UCSD-AML1 (cell line): ENCODE measurements at regions not wholly inside any gene's neighbourhood (a gene's known extent, or its start where the extent isn't known, plus 50 kb on each side); places are given as distances from the start of the nearest gene placed in this dataset.
"Not testable (repeated sequence)": the region's sequence is repeated elsewhere in the genome, so short reads cannot be mapped to it uniquely, and the experiment has no call there.

Experiments used
- DNase-seq: peaks from one replicate; lab custom pipeline; 2025; ENCODE audit not compliant: unreplicated experiment; lab: John Stamatoyannopoulos, UW

DNA sequence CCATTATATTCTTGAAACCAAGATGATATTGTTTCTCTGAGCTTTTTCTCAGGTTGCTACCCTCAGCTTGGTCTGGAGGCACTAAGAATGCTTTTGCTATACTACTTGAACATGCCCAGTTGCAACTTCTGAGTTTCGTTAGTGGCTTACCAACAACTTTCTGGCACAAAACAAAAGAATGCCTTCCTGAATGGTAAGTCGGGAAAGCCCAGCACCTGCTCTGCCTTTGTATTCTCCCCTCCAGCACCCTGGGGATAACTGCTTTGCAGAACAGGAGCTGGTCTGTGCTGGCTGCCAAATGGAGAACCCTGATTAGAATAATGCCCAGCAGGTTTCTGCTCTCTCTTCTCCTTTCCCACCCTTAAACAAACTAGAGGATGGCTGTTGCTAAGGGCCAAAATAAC is 149.3 kb downstream of the TGFB2 start:
- no peak for DNase-seq

DNA sequence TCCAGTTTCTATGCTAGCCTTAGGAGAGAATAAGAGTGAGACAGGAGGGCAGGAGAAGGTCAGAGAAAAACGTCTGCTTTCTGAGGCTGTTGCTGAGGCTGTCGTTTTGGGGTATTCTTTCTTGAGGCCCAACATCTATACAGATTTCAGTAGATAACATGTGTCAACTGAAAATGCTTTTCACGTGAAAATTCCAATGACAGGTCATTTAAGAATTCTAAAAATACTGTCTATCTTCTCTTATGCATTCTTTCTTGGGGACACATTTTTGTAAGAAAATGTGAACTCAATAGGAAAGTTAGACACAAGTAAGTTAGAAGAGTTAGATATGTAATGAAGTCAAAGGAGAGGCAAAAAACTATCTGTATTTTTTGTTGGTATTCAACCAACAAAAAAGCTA is 150.8 kb downstream of the TGFB2 start:
- DNase-seq, result no peak

DNA sequence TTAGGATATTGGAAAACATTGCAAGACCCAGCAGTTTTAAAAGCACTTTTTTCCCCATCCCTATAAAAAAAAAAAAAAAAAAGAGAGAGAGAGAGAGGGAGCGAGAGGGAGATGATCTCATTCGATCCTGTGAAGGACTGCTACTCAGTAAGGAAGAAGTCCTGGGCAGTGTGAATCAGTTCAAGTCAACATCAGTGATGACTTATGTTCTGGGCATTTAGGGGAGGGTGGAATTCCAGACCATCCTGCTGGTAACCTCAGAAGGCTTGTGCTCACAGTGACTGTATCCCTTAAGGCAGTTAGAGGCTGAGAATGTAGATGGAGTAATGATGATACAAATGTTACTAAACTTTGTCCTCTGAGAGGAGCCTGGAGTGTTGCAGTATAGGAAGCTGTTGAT is 151.4 kb downstream of the TGFB2 start:
- no peak for DNase-seq

DNA sequence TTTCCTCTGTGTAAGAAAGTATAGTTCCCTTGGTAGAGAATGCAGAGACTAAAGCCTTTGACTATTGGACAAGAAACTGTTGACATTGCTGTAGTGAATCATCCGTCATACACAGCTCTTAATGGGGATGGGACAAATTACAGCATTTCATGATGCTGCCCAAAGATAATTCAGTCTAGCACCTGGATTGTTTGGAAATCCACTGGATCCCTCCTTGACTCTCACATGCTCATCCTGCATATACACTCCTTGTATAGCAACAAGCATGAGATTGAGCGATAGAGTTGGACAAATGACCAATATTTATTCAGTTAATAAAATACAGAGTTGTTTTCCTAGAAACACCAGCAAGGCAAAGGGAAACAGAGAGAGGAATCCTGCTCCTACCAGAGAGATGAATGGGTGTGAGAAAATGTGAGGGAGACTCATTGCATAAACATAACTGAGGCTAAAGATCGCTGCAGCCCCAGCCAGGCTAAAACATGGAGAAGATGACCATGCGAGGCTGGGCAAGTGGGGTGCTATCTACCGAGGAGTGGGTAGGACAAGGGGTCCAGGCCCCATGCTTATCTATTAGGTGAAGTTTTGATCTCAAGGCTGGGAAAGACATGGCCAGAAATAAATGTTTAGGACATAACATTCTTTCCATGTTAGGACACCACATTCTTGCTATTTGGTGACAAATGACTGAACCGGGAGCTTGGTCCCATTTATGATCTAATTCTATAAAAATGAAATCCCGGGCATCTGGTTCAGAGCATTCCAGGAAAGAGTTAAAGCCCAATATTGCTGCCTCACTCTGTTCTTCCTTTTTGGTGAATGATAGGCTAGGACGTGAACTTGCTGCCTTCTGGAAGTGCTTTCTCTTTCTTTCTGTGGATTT is 153.2 kb downstream of the TGFB2 start:
- DNase-seq, result no peak

DNA sequence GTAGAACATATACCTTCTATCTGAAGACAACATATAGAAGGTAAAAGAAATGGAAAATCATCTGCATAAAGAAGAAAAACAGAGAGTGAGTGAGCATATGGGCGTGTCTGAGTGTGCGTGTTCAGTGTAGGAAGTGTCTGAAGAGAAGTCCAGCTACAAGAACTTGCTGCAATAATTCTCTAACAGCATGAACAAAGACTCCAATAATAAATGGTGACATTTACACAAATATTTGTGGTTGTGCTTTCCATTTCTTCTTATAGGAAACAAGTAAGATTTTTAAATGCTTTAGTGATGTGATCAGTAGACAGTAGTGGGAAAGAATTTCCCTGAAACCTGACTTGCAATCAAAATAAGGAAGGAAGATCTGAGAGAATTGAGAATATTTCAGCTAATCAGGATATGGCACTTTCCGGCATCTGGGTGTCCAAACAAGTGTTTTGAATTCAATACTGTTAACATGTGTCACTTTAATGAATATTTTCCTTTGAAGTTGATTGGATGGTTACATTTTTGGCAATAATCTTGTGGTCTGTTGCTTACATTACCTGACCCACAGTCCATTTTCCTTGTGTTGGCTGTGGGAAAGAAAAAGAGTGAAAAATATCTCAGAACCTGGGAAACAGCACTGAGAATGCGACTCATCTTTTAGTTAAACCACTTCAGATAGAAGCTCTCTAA is 154.0 kb downstream of the TGFB2 start:
- DNase-seq, result no peak

DNA sequence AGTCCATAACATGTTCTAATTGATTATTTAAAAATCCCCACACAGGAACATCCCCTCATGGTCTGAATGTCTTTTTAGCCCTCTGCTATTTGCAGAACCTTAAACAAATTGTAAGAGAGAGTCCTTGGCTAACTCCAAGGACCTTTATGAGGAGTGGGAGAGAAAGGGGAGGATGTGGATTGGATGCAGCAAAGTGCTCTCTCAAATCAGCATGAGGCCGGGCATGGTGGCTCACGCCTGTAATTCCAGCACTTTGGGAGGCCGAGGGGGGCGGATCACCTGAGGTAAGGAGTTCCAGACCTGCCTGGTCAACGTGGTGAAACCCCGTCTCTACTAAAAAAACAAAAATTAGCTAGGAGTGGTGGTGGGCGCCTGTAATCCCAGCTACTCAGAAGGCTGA is 154.8 kb downstream of the TGFB2 start:
- no peak for DNase-seq

DNA sequence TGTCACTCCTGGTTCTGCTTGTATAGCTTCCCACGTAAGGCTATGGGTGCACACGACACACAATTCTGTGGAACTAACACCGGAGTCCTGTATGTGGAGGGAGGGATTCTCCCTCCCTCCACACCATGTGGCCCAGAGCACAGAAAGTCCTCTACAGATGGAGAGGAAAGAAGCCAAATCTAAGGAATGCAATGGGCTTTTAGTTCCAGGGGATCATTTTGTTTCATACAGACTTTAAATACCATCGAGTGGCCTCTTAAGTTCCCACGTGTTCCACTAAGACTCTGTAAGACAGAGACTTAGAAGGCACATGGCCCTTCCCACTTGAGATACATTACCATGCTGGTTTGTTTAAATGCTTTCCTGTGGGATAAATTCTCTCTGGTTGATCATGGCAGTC is 156.0 kb downstream of the TGFB2 start:
- DNase-seq, result no peak

DNA sequence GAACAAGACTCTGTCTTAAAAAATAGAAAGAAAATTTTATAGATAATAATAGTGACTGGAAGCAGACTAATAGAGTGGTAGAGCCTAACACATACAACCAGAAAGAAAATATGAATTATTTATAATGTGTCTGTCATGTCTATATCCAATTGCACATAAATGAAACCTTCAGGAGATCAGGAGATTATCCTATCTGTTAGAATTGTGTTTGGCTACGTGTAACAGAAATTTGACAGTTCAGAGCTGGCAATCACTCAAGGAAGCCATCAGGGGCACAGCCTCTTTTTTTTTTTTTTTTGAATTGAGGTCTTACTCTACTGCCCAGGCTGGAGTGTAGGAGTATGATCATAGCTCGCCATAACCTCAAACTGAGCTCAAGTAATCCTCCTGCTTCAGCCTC is 157.2 kb downstream of the TGFB2 start:
- no peak for DNase-seq

DNA sequence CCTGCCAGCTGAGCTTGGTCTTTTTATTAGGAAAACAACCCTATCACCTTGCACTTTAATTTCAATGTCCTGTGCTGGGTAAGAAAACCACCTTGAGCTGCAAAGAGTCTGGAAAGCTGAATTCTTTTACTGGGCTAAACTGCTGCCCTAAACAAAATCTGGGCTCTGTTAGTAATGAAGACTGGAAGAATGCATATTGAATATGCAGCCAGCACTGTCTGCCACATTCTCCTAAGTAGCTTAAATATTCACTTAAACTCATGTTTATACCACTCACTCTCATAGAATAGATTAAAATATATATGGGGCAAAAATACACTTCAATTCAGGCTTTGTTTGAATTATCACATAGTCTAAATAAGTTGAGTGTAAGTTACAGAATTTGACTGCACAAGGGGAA is 158.0 kb downstream of the TGFB2 start:
- DNase-seq, result no peak

DNA sequence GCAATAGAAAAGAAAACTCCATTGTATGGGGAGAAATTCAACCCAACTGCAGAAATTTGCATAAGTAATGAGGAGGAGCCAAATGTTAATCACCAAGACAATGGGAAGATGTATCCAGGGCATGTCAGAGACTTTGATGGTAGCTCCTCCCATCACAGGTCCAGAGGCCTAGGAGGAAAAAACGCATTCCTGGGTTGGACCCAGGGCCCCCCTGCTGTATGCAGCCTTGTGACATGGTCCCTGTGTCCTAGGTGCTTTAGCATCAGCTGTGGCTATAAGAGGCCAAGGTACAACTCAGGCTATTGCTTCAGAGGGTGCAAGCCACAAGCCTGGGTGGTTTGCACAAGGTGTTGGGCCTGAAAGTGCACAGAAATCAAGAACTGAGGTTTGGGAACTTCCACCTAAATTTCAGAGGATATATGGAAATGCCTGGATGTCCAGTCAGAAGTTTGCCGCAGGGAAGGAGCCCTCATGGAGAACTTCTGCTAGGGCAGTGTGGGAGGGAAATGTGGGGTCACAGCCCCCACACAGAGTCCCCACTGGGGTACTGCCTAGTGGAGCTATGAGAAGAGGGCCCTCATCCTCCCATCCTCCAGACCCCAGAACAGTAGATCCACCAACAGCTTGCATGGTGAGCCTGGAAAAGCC is 162.3 kb downstream of the TGFB2 start:
- no peak for DNase-seq

DNA sequence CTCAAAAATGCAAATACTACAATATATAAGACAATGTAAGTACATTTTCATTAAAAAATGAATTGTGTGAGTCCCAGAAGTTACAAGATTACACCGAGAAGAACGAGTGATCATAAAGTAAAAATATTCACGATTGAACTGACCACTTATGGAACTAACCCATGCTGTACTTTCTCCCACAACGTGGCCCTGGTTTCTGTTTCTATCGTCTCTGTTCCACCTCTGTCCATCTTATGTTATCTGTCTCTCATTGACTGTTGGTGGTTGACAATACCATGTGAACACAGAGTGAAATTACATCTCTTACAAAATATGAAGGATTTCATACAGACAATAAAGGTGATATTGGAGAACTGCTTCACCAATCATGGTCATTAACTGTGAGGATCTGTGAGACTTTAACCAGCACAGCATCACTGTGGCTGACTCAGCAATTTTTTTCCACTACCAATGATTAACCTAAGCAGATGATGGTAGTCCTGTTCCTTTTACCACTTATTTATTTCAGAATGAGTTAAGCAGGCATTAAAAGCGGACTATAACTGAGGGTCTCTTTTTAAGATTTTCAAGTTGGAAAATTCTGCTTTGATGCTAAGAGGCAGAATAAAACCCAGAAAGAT is 165.1 kb downstream of the TGFB2 start:
- no peak for DNase-seq

DNA sequence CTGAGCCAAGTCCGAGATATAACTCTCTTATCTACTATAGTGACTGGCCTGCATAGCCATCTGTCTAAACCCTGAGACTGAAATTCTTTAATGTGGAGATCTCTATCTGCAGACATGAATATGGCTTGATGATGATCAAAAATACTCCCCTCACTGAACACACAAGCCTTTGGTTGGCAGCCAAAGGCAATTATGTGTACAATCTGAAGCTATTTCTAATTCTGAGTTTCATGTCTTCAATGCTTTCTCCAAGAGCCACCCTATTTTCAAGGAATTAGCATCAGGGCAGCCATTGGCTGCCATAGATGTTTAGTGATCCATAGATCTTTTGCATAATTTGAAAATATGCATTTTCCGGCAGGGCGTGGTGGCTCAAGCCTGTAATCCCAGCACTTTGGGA is 168.2 kb downstream of the TGFB2 start:
- no peak for DNase-seq

DNA sequence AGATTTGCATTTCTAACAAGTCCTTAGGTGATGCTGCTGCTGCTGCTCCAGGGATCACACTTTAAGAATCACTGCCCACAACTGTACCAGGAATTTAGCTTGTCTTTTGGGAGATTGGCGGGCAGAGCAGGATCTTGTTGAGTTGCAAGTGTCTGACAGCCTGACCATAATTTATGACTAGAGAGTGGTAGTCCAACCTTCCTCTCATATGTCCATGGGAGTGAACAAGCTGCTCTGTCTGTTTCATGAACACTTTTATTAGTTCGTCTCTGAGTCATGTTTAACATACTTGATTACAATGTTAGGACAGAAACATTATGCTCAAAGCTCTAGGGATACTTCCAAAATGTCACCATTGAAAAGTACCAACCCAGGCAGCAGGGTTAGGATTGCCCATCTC is 169.6 kb downstream of the TGFB2 start:
- DNase-seq, result no peak

DNA sequence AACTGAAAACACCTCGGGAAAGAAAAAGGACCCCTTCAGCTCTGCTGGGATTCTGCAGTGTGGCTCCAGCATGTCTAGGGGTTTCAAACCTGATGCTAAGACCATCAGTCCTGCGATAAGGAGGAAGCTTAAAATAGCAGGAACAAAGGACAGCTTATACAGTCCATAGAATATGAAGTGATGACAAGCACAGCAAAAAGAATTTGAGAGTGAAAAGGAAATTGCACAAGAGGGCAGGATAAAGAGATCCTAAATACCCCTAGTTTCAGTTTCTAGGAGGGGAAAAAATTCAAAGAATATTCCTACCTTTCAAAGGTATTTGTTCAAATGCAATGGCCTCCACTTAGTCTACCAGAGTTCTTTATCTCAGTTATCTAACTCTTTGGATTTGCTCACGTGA is 171.4 kb downstream of the TGFB2 start:
- no peak for DNase-seq

DNA sequence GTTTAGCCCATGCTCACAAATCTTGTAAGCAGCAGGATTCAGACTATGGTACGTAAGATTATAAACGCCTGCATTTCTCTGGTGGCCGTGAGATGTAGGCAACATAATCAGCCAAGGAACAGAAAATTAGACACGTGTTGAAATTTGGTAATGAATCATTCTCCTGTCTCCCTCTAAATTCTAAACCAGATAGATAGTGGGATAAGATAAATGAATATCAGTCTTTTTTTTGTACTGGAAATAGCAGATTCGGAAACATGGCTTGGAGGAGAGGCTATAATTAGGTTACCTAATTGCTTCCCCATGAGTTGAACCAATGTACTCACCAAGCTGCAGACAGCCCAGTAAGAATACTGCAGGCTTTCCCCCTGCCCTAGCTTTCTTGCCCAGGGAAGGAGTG is 172.3 kb downstream of the TGFB2 start:
- no peak for DNase-seq

DNA sequence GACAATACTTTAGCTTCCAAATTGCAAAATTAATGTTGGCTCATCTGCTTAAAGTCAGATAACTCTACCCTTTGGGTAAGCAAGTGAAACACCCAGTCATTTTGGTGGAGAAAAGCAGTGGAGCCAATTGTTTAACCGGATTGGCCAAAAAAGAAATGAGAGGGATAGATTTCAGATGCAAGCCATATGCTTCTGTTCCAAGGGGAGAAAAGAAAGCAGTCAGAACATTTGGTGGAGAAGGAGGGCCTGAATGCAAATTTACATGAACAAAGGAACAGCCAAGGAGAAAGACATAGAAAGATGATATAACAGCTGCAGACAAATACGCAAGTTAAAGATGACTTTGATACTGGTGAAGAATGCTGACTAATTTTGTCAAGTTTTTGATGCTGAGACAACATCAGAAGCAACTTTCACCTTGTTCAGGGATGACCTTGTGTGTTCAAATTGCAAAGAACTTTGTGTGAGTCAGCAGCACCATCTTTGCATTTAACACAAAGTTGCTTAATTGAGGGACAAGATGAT is 173.1 kb downstream of the TGFB2 start:
- no peak for DNase-seq

DNA sequence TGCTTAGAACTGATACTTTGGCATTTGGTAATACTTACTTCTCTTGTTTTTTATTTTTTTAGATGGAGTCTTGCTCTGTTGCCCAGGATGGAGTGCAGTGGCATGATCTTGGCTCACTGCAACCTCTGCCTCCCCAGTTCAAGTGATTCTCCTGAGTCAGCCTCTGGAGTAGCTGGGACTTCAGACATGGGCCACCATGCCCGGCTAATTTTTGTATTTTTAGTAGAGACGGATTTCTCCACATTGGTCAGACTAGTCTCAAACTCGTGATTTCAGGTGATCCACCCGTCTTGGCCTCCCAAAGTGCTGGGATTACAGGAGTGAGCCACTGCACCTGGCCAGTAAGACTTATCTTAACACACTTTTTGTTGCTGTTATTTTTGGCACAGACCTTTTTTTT is 175.5 kb downstream of the TGFB2 start:
- DNase-seq, result not testable (repeated sequence)

DNA sequence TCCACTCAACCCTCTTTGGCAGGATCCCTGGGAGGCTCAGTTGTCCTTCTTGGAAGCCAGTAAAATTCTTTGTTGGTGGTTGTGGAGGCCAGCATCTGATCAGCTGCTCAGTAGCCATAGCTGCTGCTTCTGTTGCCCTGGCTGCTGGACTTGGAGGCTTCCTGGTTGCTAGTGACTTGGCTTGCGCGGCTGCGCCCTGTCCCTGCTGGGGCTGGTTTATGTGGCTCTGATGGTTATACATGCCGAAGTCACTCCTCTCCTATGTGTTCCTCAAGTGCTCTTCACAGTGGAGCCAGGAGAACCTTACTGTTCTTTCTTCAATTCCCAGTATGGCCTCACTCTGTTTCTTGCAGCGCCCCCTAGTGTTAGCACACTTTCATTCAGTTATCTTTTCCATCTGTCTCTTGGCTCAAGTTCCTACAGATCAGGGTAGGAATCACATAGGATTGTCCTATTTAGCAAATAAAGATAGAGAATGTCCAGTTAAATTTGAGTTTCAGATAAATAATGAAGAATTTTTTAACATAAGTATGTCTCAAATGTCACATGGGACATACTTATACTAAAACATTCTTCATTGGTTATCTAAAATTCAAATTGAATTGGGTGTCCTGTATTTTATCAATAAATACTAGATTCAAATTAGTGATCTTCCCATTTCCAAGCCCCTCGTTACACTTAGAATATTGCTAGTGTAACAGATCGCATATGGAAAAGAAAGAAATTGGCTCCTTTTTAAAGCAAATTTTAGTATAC is 176.5 kb downstream of the TGFB2 start:
- peak; percentile 12 for DNase-seq

DNA sequence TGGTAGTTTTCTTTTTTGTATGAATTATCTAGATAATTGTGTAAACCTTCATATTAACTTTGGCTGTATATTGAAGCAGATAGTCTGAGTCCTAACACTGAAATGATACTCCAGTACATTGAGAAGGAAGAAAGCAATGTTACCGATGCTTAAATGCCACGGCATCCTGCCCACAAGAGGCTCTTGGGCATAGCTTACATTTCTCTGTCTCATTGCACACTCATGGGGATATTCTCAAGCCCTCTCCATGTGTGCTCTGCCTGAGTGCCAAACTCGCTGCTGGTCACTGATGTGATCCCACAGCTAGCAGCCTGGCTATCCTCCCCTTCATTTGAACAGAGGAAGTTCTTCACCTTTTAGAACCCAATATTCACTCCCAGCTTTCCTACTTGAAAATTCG is 179.4 kb downstream of the TGFB2 start:
- DNase-seq, result no peak

DNA sequence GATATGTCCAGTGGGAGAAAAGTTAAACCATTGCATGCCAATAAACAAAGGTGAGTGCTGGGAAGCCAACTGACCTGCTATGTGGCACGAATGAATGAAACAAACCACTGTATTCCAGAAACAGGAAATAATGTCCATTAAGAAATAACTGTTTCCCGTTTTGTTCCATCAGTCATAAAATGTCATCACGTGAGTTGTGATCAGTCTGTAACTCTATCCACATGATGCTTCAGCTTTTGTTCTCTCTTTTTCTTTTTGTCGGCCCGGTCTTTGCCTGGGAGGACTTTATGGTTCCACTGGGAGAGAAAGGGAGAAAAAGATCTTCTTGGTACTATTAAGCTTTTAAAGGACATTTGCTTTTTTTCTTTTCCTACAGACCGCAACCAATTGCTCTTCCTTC is 179.9 kb downstream of the TGFB2 start:
- DNase-seq, result no peak
